Left ventricle myocardium inferior (tissue), 1 donor: ENCODE measurements at regions not wholly inside any gene's neighbourhood (a gene's known extent, or its start where the extent isn't known, plus 50 kb on each side); places are given as distances from the start of the nearest gene placed in this dataset.
A peak's percentile ranks its signal among the peaks of the same experiment; 100 is the strongest.

Experiments
- DNase-seq: peaks from one replicate; pipeline ENCODE4 v3.0.0-alpha.2; 2020
- H3K27ac ChIP-seq: fragments of 200-600 bp; replicated peaks from 2 replicates; pipeline ENCODE4 v1.8.0; 2021
- H3K27me3 ChIP-seq: fragments of 200-600 bp; 2 replicates; pipeline ENCODE4 v1.8.0; 2021; ENCODE audit warnings: low read depth
- H3K36me3 ChIP-seq: fragments of 200-600 bp; 2 replicates; pipeline ENCODE4 v1.8.0; 2021
- H3K4me1 ChIP-seq: fragments of 200-600 bp; 2 replicates; pipeline ENCODE4 v1.8.0; 2021
- H3K4me3 ChIP-seq: fragments of 200-600 bp; 2 replicates; pipeline ENCODE4 v1.8.0; 2021; ENCODE audit warnings: mild to moderate bottlenecking, moderate library complexity
- H3K9me3 ChIP-seq: fragments of 200-600 bp; replicated peaks from 2 replicates; pipeline ENCODE4 v1.8.0; 2021
- CTCF ChIP-seq: fragments of 200-600 bp; IDR thresholded peaks from 2 replicates; pipeline ENCODE4 v1.8.0; 2021; ENCODE audit warnings: antibody characterized with exemption, mild to moderate bottlenecking, borderline replicate concordance
- intact Hi-C: fragments of 100-400 bp; cut with micrococcal nuclease; formaldehyde crosslinking; loops from one replicate; pipeline ENCODE4 v1.11.0; 2022
- donor health status: DM: no; HTN: yes; CAD: no; lungs with severe emphysema.

- intact Hi-C loops: no loop called here
- Histone ChIP-seq H3K9me3 (no peaks in the 10 kb centered on the region), H3K4me3 (no peak overlapping the region), H3K4me1 (peaks cover 7% of the 10 kb centered on the region), H3K27ac (no peak overlapping the region), H3K36me3 (no peaks in the 10 kb centered on the region), H3K27me3 (no peaks in the 10 kb centered on the region)
- no peak for TF ChIP-seq CTCF
- no peak for DNase-seq
Observed at GRCh38 chrX:79268788-79269187, 98.3 kb downstream of the ITM2A start.

- no peak overlapping the region for H3K4me3 ChIP-seq
- H3K4me1 ChIP-seq: peaks cover 7% of the 10 kb centered on the region
- intact Hi-C loops: no loop called here
- TF ChIP-seq CTCF: no peak
- H3K36me3 ChIP-seq: no peaks in the 10 kb centered on the region
- H3K9me3 ChIP-seq: no peaks in the 10 kb centered on the region
- no peak for DNase-seq
- H3K27me3 ChIP-seq: no peaks in the 10 kb centered on the region
- H3K27ac ChIP-seq: no peak overlapping the region
Observed at GRCh38 chrX:79266702-79267101, 100.4 kb downstream of the ITM2A start.

- Histone ChIP-seq H3K36me3 (no peaks in the 10 kb centered on the region), H3K27me3 (no peaks in the 10 kb centered on the region), H3K4me1 (peaks cover 4% of the 10 kb centered on the region), H3K27ac (no peak overlapping the region), H3K4me3 (no peak overlapping the region), H3K9me3 (no peaks in the 10 kb centered on the region)
- intact Hi-C loops: no loop called here
- no peak for DNase-seq
- TF ChIP-seq CTCF: no peak
Observed at GRCh38 chrX:79263550-79263949, 103.6 kb downstream of the ITM2A start.

- peak overlapping the region; percentile 64 for H3K27ac ChIP-seq
- peaks cover 4% of the 10 kb centered on the region for H3K4me1 ChIP-seq
- DNase-seq: no peak
- H3K36me3 ChIP-seq: no peaks in the 10 kb centered on the region
- H3K27me3 ChIP-seq: no peaks in the 10 kb centered on the region
- H3K4me3 ChIP-seq: no peak overlapping the region
- H3K9me3 ChIP-seq: peaks cover 5% of the 10 kb centered on the region
- no peak for TF ChIP-seq CTCF
- intact Hi-C loops: no loop called here
Observed at GRCh38 chrX:79259073-79259689, 108.0 kb downstream of the ITM2A start.

GRCh38 chrX:79243691-79244090 lies 99.2 kb downstream of the GPR174 start:
- H3K4me3 ChIP-seq: no peak overlapping the region
- intact Hi-C loops: no loop called here
- H3K4me1 ChIP-seq: no peaks in the 10 kb centered on the region
- H3K27ac ChIP-seq: no peak overlapping the region
- no peaks in the 10 kb centered on the region for H3K36me3 ChIP-seq
- no peak for TF ChIP-seq CTCF
- DNase-seq: no peak
- H3K27me3 ChIP-seq: no peaks in the 10 kb centered on the region
- no peaks in the 10 kb centered on the region for H3K9me3 ChIP-seq

GRCh38 chrX:79235899-79236298 lies 91.4 kb downstream of the GPR174 start:
- Histone ChIP-seq H3K4me1 (no peaks in the 10 kb centered on the region), H3K27ac (no peak overlapping the region), H3K27me3 (no peaks in the 10 kb centered on the region), H3K36me3 (no peaks in the 10 kb centered on the region), H3K4me3 (no peak overlapping the region), H3K9me3 (no peaks in the 10 kb centered on the region)
- TF ChIP-seq CTCF: no peak
- intact Hi-C loops: no loop called here
- DNase-seq: no peak
